GM19240 (cell line): ENCODE measurements at regions not wholly inside any gene's neighbourhood (a gene's known extent, or its start where the extent isn't known, plus 50 kb on each side); places are given as distances from the start of the nearest gene placed in this dataset.

ENCODE experiments used
- DNase-seq: peaks from one replicate; pipeline ENCODE4 v3.0.0; 2011; ENCODE audit warnings: low spot score; ENCODE audit not compliant: insufficient read length

GRCh38 chr15:95843241-95843910 lies 487.1 kb upstream of the NR2F2 start:
- DNase-seq = no peak

- no peak for DNase-seq
These were observed 484.5 kb upstream of the NR2F2 start for GRCh38 chr15:95845862-95846515.

- no peak for DNase-seq
These were observed 482.4 kb upstream of the NR2F2 start for GRCh38 chr15:95848126-95848525.

- no peak for DNase-seq
These were observed 479.7 kb upstream of the NR2F2 start for GRCh38 chr15:95850837-95851236.

- no peak for DNase-seq
These were observed 477.1 kb upstream of the NR2F2 start for GRCh38 chr15:95853350-95853749.

- DNase-seq = no peak
These were observed 473.3 kb upstream of the NR2F2 start for GRCh38 chr15:95857124-95857757.

GRCh38 chr15:95857758-95858157 lies 472.7 kb upstream of the NR2F2 start:
- no peak for DNase-seq

- DNase-seq = no peak
These were observed 470.1 kb upstream of the NR2F2 start for GRCh38 chr15:95860406-95860805.

GRCh38 chr15:95864467-95864886 lies 466.0 kb upstream of the NR2F2 start:
- DNase-seq = no peak

- DNase-seq = no peak
These were observed 465.2 kb upstream of the NR2F2 start for GRCh38 chr15:95865330-95865739.

GRCh38 chr15:95866711-95867440 lies 463.6 kb upstream of the NR2F2 start:
- DNase-seq = no peak

GRCh38 chr15:95868450-95868849 lies 462.1 kb upstream of the NR2F2 start:
- DNase-seq = no peak

- DNase-seq = no peak
These were observed 461.5 kb upstream of the NR2F2 start for GRCh38 chr15:95868970-95869369.

- DNase-seq = no peak
These were observed 460.6 kb upstream of the NR2F2 start for GRCh38 chr15:95869920-95870319.

- DNase-seq = no peak
These were observed 458.1 kb upstream of the NR2F2 start for GRCh38 chr15:95872366-95872771.

- no peak for DNase-seq
These were observed 455.9 kb upstream of the NR2F2 start for GRCh38 chr15:95874637-95875036.

GRCh38 chr15:95875121-95875643 lies 455.3 kb upstream of the NR2F2 start:
- DNase-seq = no peak

GRCh38 chr15:95880031-95880570 lies 450.4 kb upstream of the NR2F2 start:
- no peak for DNase-seq

GRCh38 chr15:95880630-95881029 lies 449.9 kb upstream of the NR2F2 start:
- no peak for DNase-seq

- DNase-seq = no peak
These were observed 447.4 kb upstream of the NR2F2 start for GRCh38 chr15:95883064-95883463.

GRCh38 chr15:95884276-95884675 lies 446.2 kb upstream of the NR2F2 start:
- DNase-seq = no peak
